WTC11 (cell line): ENCODE measurements at regions not wholly inside any gene's neighbourhood (a gene's known extent, or its start where the extent isn't known, plus 50 kb on each side); places are given as distances from the start of the nearest gene placed in this dataset.

Source experiments
- ATF1 ChIP-seq: sonication (generic); formaldehyde crosslinking; IDR thresholded peaks from 2 replicates; pipeline ENCODE4 v1.8.1; 2023; ENCODE audit warnings: mild to moderate bottlenecking, moderate library complexity, missing genetic modification reagents
- JUN ChIP-seq: sonication (generic); formaldehyde crosslinking; IDR thresholded peaks from 2 replicates; pipeline ENCODE4 v1.8.0; 2023; ENCODE audit warnings: mild to moderate bottlenecking, missing genetic modification reagents
- MXD4 ChIP-seq: fragments of 250-450 bp; sonication (Bioruptor Pico); IDR thresholded peaks from 2 replicates; pipeline ENCODE4 v1.8.0; 2021; ENCODE audit warnings: mild to moderate bottlenecking, moderate library complexity, borderline replicate concordance
- RELA ChIP-seq: sonication (generic); formaldehyde crosslinking; IDR thresholded peaks from 2 replicates; pipeline ENCODE4 v1.8.1; 2022; ENCODE audit warnings: missing genetic modification reagents, mild to moderate bottlenecking, borderline replicate concordance
- TEAD4 ChIP-seq: sonication (generic); formaldehyde crosslinking; IDR thresholded peaks from 2 replicates; pipeline ENCODE4 v1.8.0; 2022; ENCODE audit warnings: mild to moderate bottlenecking, missing genetic modification reagents
- TF ChIP-seq, protein P1 (sequence below): fragments of 250-450 bp; sonication (Bioruptor Pico); IDR thresholded peaks from 2 replicates; pipeline ENCODE4 v1.8.0; 2021; ENCODE audit warnings: mild to moderate bottlenecking
- TF ChIP-seq, protein P2 (sequence below): fragments of 200-600 bp; IDR thresholded peaks from 2 replicates; pipeline ENCODE4 v1.8.0; 2022; ENCODE audit warnings: antibody characterized with exemption

DNA sequence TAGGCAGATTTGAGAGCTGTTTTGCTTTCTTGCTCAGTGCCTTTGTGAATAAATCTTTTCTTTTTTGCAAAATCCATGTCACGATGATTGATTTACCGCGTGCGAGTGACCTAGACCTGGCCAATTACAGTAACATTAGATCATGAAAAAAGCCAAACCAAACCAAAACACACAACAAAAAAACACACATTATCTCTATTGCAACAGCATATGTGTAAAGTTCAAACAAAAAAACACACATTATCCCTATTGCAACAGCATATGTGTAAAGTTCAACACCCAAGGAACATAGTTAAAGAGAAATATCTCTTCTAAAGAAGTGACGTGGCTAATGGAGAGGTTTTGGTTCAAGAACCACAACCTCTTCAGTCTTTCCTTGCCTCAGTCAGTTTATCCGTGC is 342.6 kb upstream of the NRG3 start:
- TF ChIP-seq ATF1 (no peak), JUN (CRISPR knock-in tag) (no peak), MXD4 (CRISPR knock-in tag) (no peak), RELA (no peak), TEAD4 (CRISPR knock-in tag) (no peak)
- TF ChIP-seq, protein P1, sequence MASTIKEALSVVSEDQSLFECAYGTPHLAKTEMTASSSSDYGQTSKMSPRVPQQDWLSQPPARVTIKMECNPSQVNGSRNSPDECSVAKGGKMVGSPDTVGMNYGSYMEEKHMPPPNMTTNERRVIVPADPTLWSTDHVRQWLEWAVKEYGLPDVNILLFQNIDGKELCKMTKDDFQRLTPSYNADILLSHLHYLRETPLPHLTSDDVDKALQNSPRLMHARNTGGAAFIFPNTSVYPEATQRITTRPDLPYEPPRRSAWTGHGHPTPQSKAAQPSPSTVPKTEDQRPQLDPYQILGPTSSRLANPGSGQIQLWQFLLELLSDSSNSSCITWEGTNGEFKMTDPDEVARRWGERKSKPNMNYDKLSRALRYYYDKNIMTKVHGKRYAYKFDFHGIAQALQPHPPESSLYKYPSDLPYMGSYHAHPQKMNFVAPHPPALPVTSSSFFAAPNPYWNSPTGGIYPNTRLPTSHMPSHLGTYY, result no peak
- TF ChIP-seq, protein P2, sequence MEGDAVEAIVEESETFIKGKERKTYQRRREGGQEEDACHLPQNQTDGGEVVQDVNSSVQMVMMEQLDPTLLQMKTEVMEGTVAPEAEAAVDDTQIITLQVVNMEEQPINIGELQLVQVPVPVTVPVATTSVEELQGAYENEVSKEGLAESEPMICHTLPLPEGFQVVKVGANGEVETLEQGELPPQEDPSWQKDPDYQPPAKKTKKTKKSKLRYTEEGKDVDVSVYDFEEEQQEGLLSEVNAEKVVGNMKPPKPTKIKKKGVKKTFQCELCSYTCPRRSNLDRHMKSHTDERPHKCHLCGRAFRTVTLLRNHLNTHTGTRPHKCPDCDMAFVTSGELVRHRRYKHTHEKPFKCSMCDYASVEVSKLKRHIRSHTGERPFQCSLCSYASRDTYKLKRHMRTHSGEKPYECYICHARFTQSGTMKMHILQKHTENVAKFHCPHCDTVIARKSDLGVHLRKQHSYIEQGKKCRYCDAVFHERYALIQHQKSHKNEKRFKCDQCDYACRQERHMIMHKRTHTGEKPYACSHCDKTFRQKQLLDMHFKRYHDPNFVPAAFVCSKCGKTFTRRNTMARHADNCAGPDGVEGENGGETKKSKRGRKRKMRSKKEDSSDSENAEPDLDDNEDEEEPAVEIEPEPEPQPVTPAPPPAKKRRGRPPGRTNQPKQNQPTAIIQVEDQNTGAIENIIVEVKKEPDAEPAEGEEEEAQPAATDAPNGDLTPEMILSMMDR, result no peak
